ENCODE measurements at regions not wholly inside any gene's neighbourhood (a gene's known extent, or its start where the extent isn't known, plus 50 kb on each side); places are given as distances from the start of the nearest gene placed in this dataset.

GRCh38 chr3:20898962-20899361, 713.0 kb upstream of the SGO1 start:
- H3K27ac Mint-ChIP-seq, result no peak overlapping the region
- no peak overlapping the region for H3K4me3 Mint-ChIP-seq
- H3K9me3 Mint-ChIP-seq, result peaks cover 11% of the 10 kb centered on the region
- ATAC-seq, result no peak
- H3K4me1 Mint-ChIP-seq, result peaks cover 5% of the 10 kb centered on the region
- no peaks in the 10 kb centered on the region for H3K36me3 Mint-ChIP-seq
- no peaks in the 10 kb centered on the region for H3K27me3 Mint-ChIP-seq

GRCh38 chr3:20890111-20890519, 704.1 kb upstream of the SGO1 start:
- ATAC-seq, result no peak
- Mint-ChIP-seq H3K9me3 (peaks cover 2% of the 10 kb centered on the region), H3K27ac (no peak overlapping the region), H3K4me1 (no peaks in the 10 kb centered on the region), H3K36me3 (no peaks in the 10 kb centered on the region), H3K4me3 (no peak overlapping the region), H3K27me3 (no peaks in the 10 kb centered on the region)

GRCh38 chr3:20878691-20879090, 692.7 kb upstream of the SGO1 start:
- Mint-ChIP-seq H3K4me1 (no peaks in the 10 kb centered on the region), H3K27me3 (no peaks in the 10 kb centered on the region), H3K9me3 (peaks cover 5% of the 10 kb centered on the region), H3K4me3 (no peak overlapping the region), H3K27ac (no peak overlapping the region), H3K36me3 (no peaks in the 10 kb centered on the region)
- no peak for ATAC-seq

- Mint-ChIP-seq H3K27ac (no peak overlapping the region), H3K4me3 (no peak overlapping the region), H3K9me3 (peaks cover 3% of the 10 kb centered on the region), H3K27me3 (no peaks in the 10 kb centered on the region), H3K36me3 (no peaks in the 10 kb centered on the region), H3K4me1 (no peaks in the 10 kb centered on the region)
- no peak for ATAC-seq
Measured at GRCh38 chr3:20873235-20873634, 687.2 kb upstream of the SGO1 start.

- Mint-ChIP-seq H3K36me3 (no peaks in the 10 kb centered on the region), H3K4me1 (no peaks in the 10 kb centered on the region), H3K27ac (no peak overlapping the region), H3K27me3 (no peaks in the 10 kb centered on the region), H3K9me3 (peaks cover 5% of the 10 kb centered on the region), H3K4me3 (no peak overlapping the region)
- no peak for ATAC-seq
Measured at GRCh38 chr3:20870106-20870899, 684.3 kb upstream of the SGO1 start.

GRCh38 chr3:20865803-20866202, 679.8 kb upstream of the SGO1 start:
- no peak for ATAC-seq
- Mint-ChIP-seq H3K9me3 (peaks cover 7% of the 10 kb centered on the region), H3K27me3 (no peaks in the 10 kb centered on the region)

GRCh38 chr3:20861454-20861853, 675.4 kb upstream of the SGO1 start:
- H3K9me3 Mint-ChIP-seq, result peaks cover 4% of the 10 kb centered on the region
- no peak overlapping the region for H3K27ac Mint-ChIP-seq

More at GRCh38 chr3:20865803-20866202, 679.8 kb upstream of the SGO1 start:
- no peak overlapping the region for H3K27ac Mint-ChIP-seq
- H3K4me1 Mint-ChIP-seq, result no peaks in the 10 kb centered on the region
- no peaks in the 10 kb centered on the region for H3K36me3 Mint-ChIP-seq
- H3K4me3 Mint-ChIP-seq, result no peak overlapping the region

GRCh38 chr3:20857636-20858035, 671.6 kb upstream of the SGO1 start:
- ATAC-seq, result no peak
- Mint-ChIP-seq H3K27ac (no peak overlapping the region), H3K4me1 (no peaks in the 10 kb centered on the region), H3K27me3 (no peaks in the 10 kb centered on the region), H3K36me3 (no peaks in the 10 kb centered on the region), H3K4me3 (no peak overlapping the region), H3K9me3 (no peaks in the 10 kb centered on the region)

More at GRCh38 chr3:20861454-20861853, 675.4 kb upstream of the SGO1 start:
- Mint-ChIP-seq H3K36me3 (no peaks in the 10 kb centered on the region), H3K4me1 (no peaks in the 10 kb centered on the region), H3K4me3 (no peak overlapping the region), H3K27me3 (no peaks in the 10 kb centered on the region)
- no peak for ATAC-seq

GRCh38 chr3:20853890-20854289, 667.9 kb upstream of the SGO1 start:
- H3K4me3 Mint-ChIP-seq, result no peak overlapping the region
- H3K4me1 Mint-ChIP-seq, result no peaks in the 10 kb centered on the region
- H3K36me3 Mint-ChIP-seq, result no peaks in the 10 kb centered on the region

GRCh38 chr3:20852712-20853111, 666.7 kb upstream of the SGO1 start:
- Mint-ChIP-seq H3K4me1 (no peaks in the 10 kb centered on the region), H3K27me3 (no peaks in the 10 kb centered on the region), H3K36me3 (no peaks in the 10 kb centered on the region), H3K4me3 (no peak overlapping the region), H3K9me3 (no peaks in the 10 kb centered on the region), H3K27ac (no peak overlapping the region)
- ATAC-seq, result no peak

More at GRCh38 chr3:20853890-20854289, 667.9 kb upstream of the SGO1 start:
- H3K27ac Mint-ChIP-seq, result no peak overlapping the region
- ATAC-seq, result no peak
- H3K27me3 Mint-ChIP-seq, result no peaks in the 10 kb centered on the region
- H3K9me3 Mint-ChIP-seq, result no peaks in the 10 kb centered on the region

- Mint-ChIP-seq H3K9me3 (no peaks in the 10 kb centered on the region), H3K4me3 (no peak overlapping the region), H3K4me1 (no peaks in the 10 kb centered on the region), H3K36me3 (no peaks in the 10 kb centered on the region), H3K27ac (no peak overlapping the region), H3K27me3 (no peaks in the 10 kb centered on the region)
- no peak for ATAC-seq
Measured at GRCh38 chr3:20849975-20850374, 664.0 kb upstream of the SGO1 start.

- H3K9me3 Mint-ChIP-seq, result no peaks in the 10 kb centered on the region
- no peak overlapping the region for H3K4me3 Mint-ChIP-seq
Measured at GRCh38 chr3:20846832-20847231, 660.8 kb upstream of the SGO1 start.

GRCh38 chr3:20846066-20846465, 660.1 kb upstream of the SGO1 start:
- Mint-ChIP-seq H3K27ac (no peak overlapping the region), H3K4me3 (no peak overlapping the region), H3K4me1 (no peaks in the 10 kb centered on the region), H3K9me3 (no peaks in the 10 kb centered on the region), H3K27me3 (no peaks in the 10 kb centered on the region), H3K36me3 (no peaks in the 10 kb centered on the region)
- no peak for ATAC-seq

More at GRCh38 chr3:20846832-20847231, 660.8 kb upstream of the SGO1 start:
- Mint-ChIP-seq H3K36me3 (no peaks in the 10 kb centered on the region), H3K4me1 (no peaks in the 10 kb centered on the region), H3K27ac (no peak overlapping the region), H3K27me3 (no peaks in the 10 kb centered on the region)
- no peak for ATAC-seq

- Mint-ChIP-seq H3K9me3 (no peaks in the 10 kb centered on the region), H3K36me3 (no peaks in the 10 kb centered on the region), H3K4me3 (no peak overlapping the region), H3K4me1 (no peaks in the 10 kb centered on the region), H3K27ac (no peak overlapping the region), H3K27me3 (no peaks in the 10 kb centered on the region)
- ATAC-seq, result no peak
Measured at GRCh38 chr3:20844851-20845250, 658.8 kb upstream of the SGO1 start.

- no peaks in the 10 kb centered on the region for H3K4me1 Mint-ChIP-seq
- no peak for ATAC-seq
- H3K27ac Mint-ChIP-seq, result no peak overlapping the region
- H3K9me3 Mint-ChIP-seq, result no peaks in the 10 kb centered on the region
- H3K27me3 Mint-ChIP-seq, result no peaks in the 10 kb centered on the region
- H3K36me3 Mint-ChIP-seq, result no peaks in the 10 kb centered on the region
- H3K4me3 Mint-ChIP-seq, result no peak overlapping the region
Measured at GRCh38 chr3:20842594-20843436, 656.8 kb upstream of the SGO1 start.

GRCh38 chr3:20842002-20842401, 656.0 kb upstream of the SGO1 start:
- Mint-ChIP-seq H3K9me3 (no peaks in the 10 kb centered on the region), H3K36me3 (no peaks in the 10 kb centered on the region), H3K27me3 (no peaks in the 10 kb centered on the region), H3K4me3 (no peak overlapping the region), H3K27ac (no peak overlapping the region), H3K4me1 (no peaks in the 10 kb centered on the region)
- ATAC-seq, result no peak
